Esophagus muscularis mucosa (tissue), 4 donors: ENCODE measurements at regions not wholly inside any gene's neighbourhood (a gene's known extent, or its start where the extent isn't known, plus 50 kb on each side); places are given as distances from the start of the nearest gene placed in this dataset.
"Not testable (repeated sequence)": the region's sequence is repeated elsewhere in the genome, so short reads cannot be mapped to it uniquely, and the experiment has no call there.

Experiments used
- DNase-seq: peaks from one replicate; pipeline ENCODE4 v3.0.0-alpha.2; 2017; ENCODE audit errors: extremely low spot score
- H3K27ac ChIP-seq, 4 donors: fragments of 200-600 bp; sonication (generic); replicated peaks in 1 of 4; 1 replicate in 3 of 4; 2 replicates in 1 of 4; pipeline ENCODE4 v1.5.1; 2016 to 2019; ENCODE audit warnings: mild to moderate bottlenecking in 1 of 4
- H3K27me3 ChIP-seq, 4 donors: fragments of 200-600 bp; sonication (generic); one replicate each; pipeline versions ENCODE4 v1.5.1 to v1.6.0; 2016 to 2019
- H3K36me3 ChIP-seq, 4 donors: fragments of 200-600 bp; sonication (generic); one replicate each; pipeline ENCODE4 v1.5.1; 2016 to 2019
- H3K4me1 ChIP-seq, 4 donors: fragments of 200-600 bp; sonication (generic); one replicate each; pipeline ENCODE4 v1.5.1; 2016 to 2019
- H3K4me3 ChIP-seq, 4 donors: fragments of 200-600 bp; sonication (generic); 1 replicate in 2 of 4; 2 replicates in 2 of 4; pipeline ENCODE4 v1.5.1; 2016 to 2019; ENCODE audit warnings: mild to moderate bottlenecking in 4 of 4, moderate library complexity in 1 of 4
- H3K9me3 ChIP-seq, 4 donors: fragments of 200-600 bp; sonication (generic); 1 replicate in 3 of 4; 2 replicates in 1 of 4; pipeline ENCODE4 v1.5.1; 2016 to 2019
- CTCF ChIP-seq, 3 experiments: fragments of 200-600 bp in 2 of 3; fragments of 450-650 bp in 1 of 3; sonication (generic) in 2 of 3; IDR thresholded peaks; one replicate each; pipeline ENCODE4 v1.5.1; 2017 to 2019; ENCODE audit warnings: antibody characterized with exemption in 3 of 3, mild to moderate bottlenecking in 2 of 3, moderate library complexity in 1 of 3
- EP300 ChIP-seq: sonication (generic); formaldehyde crosslinking; IDR thresholded peaks from one replicate; pipeline ENCODE4 v1.6.1; 2017; ENCODE audit warnings: antibody characterized with exemption
- POLR2A ChIP-seq: fragments of 450-650 bp; IDR thresholded peaks from one replicate; pipeline ENCODE4 v1.6.1; 2017; ENCODE audit warnings: antibody characterized with exemption, moderate library complexity, mild to moderate bottlenecking, low read depth
- POLR2AphosphoS5 ChIP-seq, 2 donors: sonication (generic); formaldehyde crosslinking; IDR thresholded peaks; one replicate each; pipeline ENCODE4 v1.6.1; 2017; ENCODE audit warnings: antibody characterized with exemption in 2 of 2
- WGBS: methylation state at CpG from one replicate; pipeline ENCODE4 v1.1.5; 2018; 5-methylcytosine and 5-hydroxymethylcytosine counted together
- intact Hi-C: fragments of 100-400 bp; cut with DNase I; formaldehyde crosslinking; loops from one replicate; pipeline ENCODE4 v1.15.1; 2023

- TF ChIP-seq POLR2A, result no peak
- TF ChIP-seq POLR2AphosphoS5 (IDR thresholded peaks at IDR 0.05), result no peak
- no peak for TF ChIP-seq EP300
- TF ChIP-seq CTCF (IDR thresholded peaks at IDR 0.05), result no peak
- no peak for DNase-seq
- Histone ChIP-seq H3K4me3 (no peak overlapping the region), H3K36me3 (no peaks in the 10 kb centered on the region), H3K4me1 (no peaks in the 10 kb centered on the region), H3K27me3 (no peaks in the 10 kb centered on the region), H3K27ac (no peak overlapping the region), H3K9me3 (no peaks in the 10 kb centered on the region)
- WGBS, result 95% methylated on average over 1 of the region's 1 CpG
- intact Hi-C loops, result no loop called here
Measured at GRCh38 chr4:170190265-170190664, 100.5 kb upstream of the AADAT start.

- Histone ChIP-seq H3K27ac (no peak overlapping the region), H3K4me3 (no peak overlapping the region), H3K4me1 (no peaks in the 10 kb centered on the region), H3K36me3 (no peaks in the 10 kb centered on the region), H3K9me3 (no peaks in the 10 kb centered on the region), H3K27me3 (no peaks in the 10 kb centered on the region)
- TF ChIP-seq CTCF (IDR thresholded peaks at IDR 0.05), result no peak
- no peak for TF ChIP-seq POLR2AphosphoS5 (IDR thresholded peaks at IDR 0.05)
- TF ChIP-seq POLR2A, result no peak
- no peak for TF ChIP-seq EP300
- intact Hi-C loops, result no loop called here
- WGBS, result 52% methylated on average over 1 of the region's 1 CpG
- no peak for DNase-seq
Measured at GRCh38 chr4:170170861-170171260, 81.1 kb upstream of the AADAT start.

- intact Hi-C loops, result no loop called here
- H3K4me3 ChIP-seq, result no peak overlapping the region
- no peaks in the 10 kb centered on the region for H3K4me1 ChIP-seq
- DNase-seq, result no peak
- no peaks in the 10 kb centered on the region for H3K27me3 ChIP-seq
- 55% methylated on average over 3 of the region's 3 CpGs for WGBS
- H3K9me3 ChIP-seq, result no peaks in the 10 kb centered on the region
- no peak for TF ChIP-seq CTCF (IDR thresholded peaks at IDR 0.05)
- no peak for TF ChIP-seq POLR2A
- no peak for TF ChIP-seq EP300
- TF ChIP-seq POLR2AphosphoS5 (IDR thresholded peaks at IDR 0.05), result no peak
- H3K36me3 ChIP-seq, result no peaks in the 10 kb centered on the region
- H3K27ac ChIP-seq, result no peak overlapping the region
Measured at GRCh38 chr4:170169699-170170098, 79.9 kb upstream of the AADAT start.

- Histone ChIP-seq H3K4me3 (no peak overlapping the region), H3K9me3 (no peaks in the 10 kb centered on the region), H3K4me1 (no peaks in the 10 kb centered on the region), H3K27me3 (no peaks in the 10 kb centered on the region), H3K27ac (no peak overlapping the region), H3K36me3 (no peaks in the 10 kb centered on the region)
- intact Hi-C loops, result no loop called here
- 75% methylated on average over 10 of the region's 10 CpGs for WGBS
- no peak for DNase-seq
- TF ChIP-seq CTCF (IDR thresholded peaks at IDR 0.05) (no peak), POLR2AphosphoS5 (IDR thresholded peaks at IDR 0.05) (no peak), EP300 (no peak), POLR2A (no peak)
Measured at GRCh38 chr4:170167678-170168077, 77.9 kb upstream of the AADAT start.

GRCh38 chr4:170166193-170166592 lies 76.4 kb upstream of the AADAT start:
- H3K9me3 ChIP-seq, H3K27me3 ChIP-seq, H3K4me1 ChIP-seq, H3K4me3 ChIP-seq, intact Hi-C loops, H3K27ac ChIP-seq, H3K36me3 ChIP-seq, DNase-seq: not testable (repeated sequence)
- 100% methylated on average over 3 of the region's 26 CpGs for WGBS
